HG03039 (cell line): ENCODE measurements at regions not wholly inside any gene's neighbourhood (a gene's known extent, or its start where the extent isn't known, plus 50 kb on each side); places are given as distances from the start of the nearest gene placed in this dataset.

Source experiments
- ATAC-seq: cut with Tn5 transposase; IDR thresholded peaks from one replicate; pipeline ENCODE4 v1.9.1; 2021; ENCODE audit warnings: mild to moderate bottlenecking, moderate library complexity; ENCODE audit not compliant: unreplicated experiment

GRCh38 chr3:189103208-189103607 lies 68.6 kb upstream of the TPRG1 start:
- ATAC-seq: no peak

GRCh38 chr3:189108067-189108466 lies 63.7 kb upstream of the TPRG1 start:
- no peak for ATAC-seq

DNA sequence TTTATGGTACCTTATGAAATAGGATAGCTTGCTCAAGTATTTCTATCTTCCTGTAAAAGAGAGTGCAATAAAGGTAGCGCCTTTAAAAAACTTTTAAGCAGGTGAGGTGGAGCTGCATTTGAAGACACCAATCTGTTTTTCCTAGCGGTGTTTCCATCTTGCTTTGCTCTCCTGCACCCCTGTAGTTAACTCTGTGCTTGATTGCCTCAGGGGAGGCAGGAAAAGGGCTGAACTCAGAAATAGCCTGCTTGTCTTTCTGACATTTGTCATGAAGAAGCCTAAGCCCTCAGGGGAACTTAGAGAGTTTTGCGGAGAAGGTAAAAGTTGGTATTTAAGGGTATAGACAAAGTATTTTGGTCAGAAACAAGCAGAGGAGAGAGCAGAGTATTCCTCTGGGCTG lies 63.0 kb upstream of the TPRG1 start:
- ATAC-seq: no peak

- no peak for ATAC-seq
Measured at GRCh38 chr3:189109145-189109544, 62.6 kb upstream of the TPRG1 start.

GRCh38 chr3:189117087-189117486 lies 54.7 kb upstream of the TPRG1 start:
- ATAC-seq: no peak

GRCh38 chr3:189118896-189119295 lies 52.9 kb upstream of the TPRG1 start:
- no peak for ATAC-seq

DNA sequence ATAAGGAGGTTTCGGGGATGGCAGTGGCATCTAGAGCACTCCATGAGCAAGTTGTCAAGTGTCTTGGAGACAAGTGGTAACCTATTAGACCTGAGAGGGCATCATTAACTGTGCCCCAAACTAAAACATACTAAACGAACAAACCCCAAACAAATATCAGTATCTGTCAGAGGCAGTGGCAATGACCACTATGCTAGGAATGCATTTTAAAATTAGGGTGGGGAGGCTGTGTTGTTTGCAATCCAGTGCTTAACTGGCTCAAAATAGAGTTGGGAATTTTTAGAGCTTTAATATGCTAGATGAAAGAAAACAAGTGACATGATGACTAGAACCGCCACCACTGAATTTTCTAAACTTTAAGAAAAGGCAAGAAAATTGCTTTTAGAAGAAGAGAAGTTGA lies 51.8 kb upstream of the TPRG1 start:
- no peak for ATAC-seq

GRCh38 chr3:189121092-189121491 lies 50.7 kb upstream of the TPRG1 start:
- ATAC-seq: no peak
